Posterior cingulate gyrus (tissue), 11 donors: ENCODE measurements at regions not wholly inside any gene's neighbourhood (a gene's known extent, or its start where the extent isn't known, plus 50 kb on each side); places are given as distances from the start of the nearest gene placed in this dataset.
A peak's percentile ranks its signal among the peaks of the same experiment; 100 is the strongest.
"Not testable (repeated sequence)": the region's sequence is repeated elsewhere in the genome, so short reads cannot be mapped to it uniquely, and the experiment has no call there.

Experiments
- DNase-seq, 10 donors: peaks; one replicate each; pipeline versions ENCODE4 v3.0.0 to v3.0.0-alpha.2; 2020 to 2021; ENCODE audit warnings: mixed read lengths in 3 of 10
- intact Hi-C: fragments of 100-400 bp; cut with DNase I; formaldehyde crosslinking; loops from one replicate; pipeline ENCODE4 v1.15.1; 2023

- intact Hi-C loops = no loop called here
- DNase-seq = no peak
Observed at GRCh38 chr13:99072356-99072755, 94.5 kb upstream of the DOCK9 start.

- no peak for DNase-seq
- intact Hi-C loops = no loop called here
Observed at GRCh38 chr13:99072941-99073340, 95.1 kb upstream of the DOCK9 start.

GRCh38 chr13:99074693-99075092 is 96.8 kb upstream of the DOCK9 start:
- intact Hi-C loops = no loop called here
- DNase-seq = no peak

GRCh38 chr13:99075268-99076191 is 97.7 kb upstream of the DOCK9 start:
- intact Hi-C loops = no loop called here
- DNase-seq = no peak

- DNase-seq = no peak
- intact Hi-C loops = no loop called here
Observed at GRCh38 chr13:99078017-99078771, 100.3 kb upstream of the DOCK9 start.

- DNase-seq = no peak
- intact Hi-C loops = no loop called here
Observed at GRCh38 chr13:99080131-99080530, 102.3 kb upstream of the DOCK9 start.

GRCh38 chr13:99083981-99084380 is 106.1 kb upstream of the DOCK9 start:
- DNase-seq = no peak
- intact Hi-C loops = no loop called here

- intact Hi-C loops = no loop called here
- peak in 3 of 10 donors; percentile 10 to 85 (median 80) for DNase-seq
Observed at GRCh38 chr13:99085139-99085807, 107.4 kb upstream of the DOCK9 start.

- peak in 5 of 10 donors; percentile 25 to 89 (median 77) for DNase-seq
- intact Hi-C loops = no loop called here
Observed at GRCh38 chr13:99085808-99086266, 108.0 kb upstream of the DOCK9 start.

GRCh38 chr13:99086267-99087097 is 108.6 kb upstream of the DOCK9 start:
- intact Hi-C loops = no loop called here
- peak in 7 of 10 donors; percentile 12 to 90 (median 37) for DNase-seq

- peak; percentile 88 to 99 (median 92) for DNase-seq
- intact Hi-C loops = no loop called here
Observed at GRCh38 chr13:99087098-99087953, 109.5 kb upstream of the DOCK9 start.

GRCh38 chr13:99087954-99088491 is 110.2 kb upstream of the DOCK9 start:
- DNase-seq = peak in 5 of 10 donors; percentile 12 to 85 (median 14)
- intact Hi-C loops = no loop called here

- intact Hi-C loops = loop anchor here (5.0 kb wide), 1 partner anchor 108 kb away; the partner anchor contains the start of gene UBAC2
Observed at GRCh38 chr13:99093997-99094396, 106.7 kb upstream of the UBAC2 start.

GRCh38 chr13:99101831-99102230 is 98.8 kb upstream of the UBAC2 start:
- intact Hi-C loops, DNase-seq: not testable (repeated sequence)

More at GRCh38 chr13:99093997-99094396, 106.7 kb upstream of the UBAC2 start:
- DNase-seq = no peak

- peak in 1 of 10 donors; percentile 77 for DNase-seq
- intact Hi-C loops = no loop called here
Observed at GRCh38 chr13:99103536-99103935, 97.1 kb upstream of the UBAC2 start.

- intact Hi-C loops = no loop called here
- DNase-seq = no peak
Observed at GRCh38 chr13:99104396-99104795, 96.3 kb upstream of the UBAC2 start.

- intact Hi-C loops = no loop called here
- DNase-seq = no peak
Observed at GRCh38 chr13:99105160-99105559, 95.5 kb upstream of the UBAC2 start.

- intact Hi-C loops = no loop called here
- no peak for DNase-seq
Observed at GRCh38 chr13:99113351-99113750, 87.3 kb upstream of the UBAC2 start.

- intact Hi-C loops = no loop called here
- no peak for DNase-seq
Observed at GRCh38 chr13:99118179-99118578, 82.5 kb upstream of the UBAC2 start.
